HCT116 (cell line): ENCODE measurements at regions not wholly inside any gene's neighbourhood (a gene's known extent, or its start where the extent isn't known, plus 50 kb on each side); places are given as distances from the start of the nearest gene placed in this dataset.

Source experiments
- ATAC-seq: fragments of 200-7000 bp; cut with Tn5 transposase; 2 replicates; pipeline ENCODE4 v1.9.1; 2020; ENCODE audit warnings: mild to moderate bottlenecking, moderate library complexity
- BruUV-seq: library from RNA; stranded (reverse); fragments of 400-500 nt; replicated peaks from 2 replicates; lab custom pipeline; 2021; lab: Mats Ljungman, UMichigan
- CTCF ChIA-PET: fragments of 300-600 bp; sonication (Branson Sonifier 250); formaldehyde crosslinking; loops from one replicate; lab custom pipeline; 2021; ENCODE audit warnings: antibody characterized with exemption; lab: Charles Lee
- POLR2A ChIA-PET: fragments of 300-600, 350-600 bp; sonication (Branson Sonifier 250); formaldehyde crosslinking; loops from one replicate; lab custom pipeline; 2021; ENCODE audit warnings: antibody characterized with exemption; lab: Charles Lee
- RAD21 ChIA-PET, 2 experiments: fragments of 300-600 bp; sonication (Branson Sonifier 250); formaldehyde crosslinking; loops; one replicate each; lab custom pipeline; 2023; ENCODE audit warnings: low total read pairs in 2 of 2; ENCODE audit not compliant: uncharacterized antibody in 2 of 2, unreplicated experiment in 2 of 2, low non-redundant PET in 1 of 2; lab: Charles Lee
- DNase-seq: peaks from one replicate; pipeline ENCODE4 v3.0.0-alpha.2; 2010; ENCODE audit warnings: low read depth, low spot score
- H2AFZ ChIP-seq: fragments of 200-600 bp; shearing (Covaris generic), sonication (generic); 2 replicates; pipeline ENCODE4 v1.6.1; 2017; ENCODE audit warnings: low read depth, mixed run types, mixed read lengths, antibody characterized with exemption, low read length; ENCODE audit not compliant: poor library complexity, severe bottlenecking
- H3K27ac ChIP-seq: 2 replicates; pipeline ENCODE4 v1.5.1; 2012; ENCODE audit warnings: low read depth, low read length
- H3K27me3 ChIP-seq: fragments of 200-600 bp; sonication (generic); 2 replicates; pipeline ENCODE4 v1.6.1; 2016; ENCODE audit warnings: mixed run types, low read length, mixed read lengths; ENCODE audit not compliant: insufficient read depth
- H3K36me3 ChIP-seq, 2 experiments: fragments of 200-500 bp in 1 of 2; fragments of 200-600 bp in 1 of 2; sonication (Bioruptor generic) in 1 of 2; sonication (generic) in 1 of 2; 2 replicates each; pipeline versions ENCODE4 v1.5.1 to v1.6.1; 2014 to 2016; ENCODE audit warnings: low read length in 2 of 2, inconsistent platforms in 1 of 2, mixed read lengths in 1 of 2, mixed run types in 1 of 2; ENCODE audit not compliant: insufficient read depth in 2 of 2, control insufficient read depth in 1 of 2
- H3K4me1 ChIP-seq, 2 experiments: fragments of 200-600 bp in 1 of 2; sonication (generic) in 1 of 2; 2 replicates each; pipeline versions ENCODE4 v1.5.1 to v1.6.1; 2012 to 2017; ENCODE audit warnings: low read length in 2 of 2, inconsistent platforms in 1 of 2, mild to moderate bottlenecking in 1 of 2, mixed read lengths in 1 of 2, mixed run types in 1 of 2, moderate library complexity in 1 of 2; ENCODE audit not compliant: insufficient read depth in 2 of 2, control insufficient read depth in 1 of 2
- H3K4me2 ChIP-seq: fragments of 200-600 bp; sonication (generic); 2 replicates; pipeline ENCODE4 v1.6.1; 2017; ENCODE audit warnings: mixed run types, low read length, mixed read lengths
- H3K4me3 ChIP-seq, 2 experiments: fragments of 200-600 bp in 1 of 2; sonication (generic) in 1 of 2; replicated peaks in 1 of 2; 2 replicates each; pipeline ENCODE4 v1.5.1; 2011 to 2016; ENCODE audit warnings: low read length in 2 of 2, control low read depth in 1 of 2, low read depth in 1 of 2, mild to moderate bottlenecking in 1 of 2, mixed read lengths in 1 of 2, mixed run types in 1 of 2
- H3K79me2 ChIP-seq: fragments of 200-600 bp; sonication (generic); 2 replicates; pipeline ENCODE4 v1.6.1; 2017; ENCODE audit warnings: mild to moderate bottlenecking, mixed run types, low read length, moderate library complexity, mixed read lengths; ENCODE audit not compliant: insufficient read depth
- H3K9ac ChIP-seq: fragments of 200-600 bp; sonication (generic); 2 replicates; pipeline ENCODE4 v1.6.1; 2016; ENCODE audit warnings: low read length, mixed read lengths
- H3K9me2 ChIP-seq: fragments of 200-600 bp; sonication (generic), shearing (Covaris generic); 2 replicates; pipeline ENCODE4 v1.6.1; 2017; ENCODE audit warnings: mixed run types, mild to moderate bottlenecking, moderate library complexity; ENCODE audit not compliant: insufficient read depth
- H3K9me3 ChIP-seq, 2 experiments: fragments of 200-500 bp in 1 of 2; fragments of 200-600 bp in 1 of 2; sonication (Bioruptor generic) in 1 of 2; sonication (generic) in 1 of 2; 2 replicates each; pipeline ENCODE4 v1.6.1; 2014 to 2017; ENCODE audit warnings: low read length in 2 of 2, mixed read lengths in 2 of 2, inconsistent platforms in 1 of 2, low read depth in 1 of 2, mild to moderate bottlenecking in 1 of 2, mixed run types in 1 of 2, moderate library complexity in 1 of 2; ENCODE audit not compliant: control insufficient read depth in 1 of 2, insufficient read depth in 1 of 2
- H4K20me1 ChIP-seq: fragments of 200-600 bp; sonication (generic), shearing (Covaris generic); 2 replicates; pipeline ENCODE4 v1.6.1; 2017; ENCODE audit warnings: mixed run types, mild to moderate bottlenecking, moderate library complexity; ENCODE audit not compliant: insufficient read depth
- ATF3 ChIP-seq: IDR thresholded peaks from 2 replicates; pipeline ENCODE4 v1.6.1; 2012
- CEBPB ChIP-seq: IDR thresholded peaks from 2 replicates; pipeline ENCODE4 v1.6.1; 2012; ENCODE audit warnings: low read depth
- CTCF ChIP-seq, 3 experiments: fragments of 200-600 bp in 1 of 3; sonication (generic) in 1 of 3; IDR thresholded peaks in 2 of 3; conservative IDR thresholded peaks in 1 of 3; 2 replicates each; pipeline ENCODE4 v1.5.1; 2012 to 2017; ENCODE audit warnings: low read depth in 2 of 3, low read length in 2 of 3, antibody characterized with exemption in 1 of 3, borderline replicate concordance in 1 of 3, control low read depth in 1 of 3, mild to moderate bottlenecking in 1 of 3, mixed read lengths in 1 of 3, mixed run types in 1 of 3, moderate library complexity in 1 of 3; ENCODE audit not compliant: insufficient read depth in 1 of 3
- ELF1 ChIP-seq: IDR thresholded peaks from 2 replicates; pipeline ENCODE4 v1.6.1; 2012; ENCODE audit warnings: low read depth, borderline replicate concordance
- EZH2 ChIP-seq: fragments of 200-600 bp; sonication (generic); IDR thresholded peaks from 2 replicates; pipeline ENCODE4 v1.6.1; 2017; ENCODE audit warnings: antibody characterized with exemption, mixed run types
- EZH2phosphoT487 ChIP-seq: fragments of 200-600 bp; IDR thresholded peaks from 2 replicates; pipeline ENCODE4 v1.6.1; 2018; ENCODE audit warnings: antibody characterized with exemption, borderline replicate concordance
- MAX ChIP-seq: IDR thresholded peaks from 2 replicates; pipeline ENCODE4 v1.6.1; 2012
- POLR2AphosphoS5 ChIP-seq: IDR thresholded peaks from 2 replicates; pipeline ENCODE4 v1.6.1; 2011; ENCODE audit warnings: mild to moderate bottlenecking, low read depth, low read length, moderate library complexity
- RAD21 ChIP-seq: IDR thresholded peaks from 2 replicates; pipeline ENCODE4 v1.6.1; 2012; ENCODE audit warnings: low read depth, mild to moderate bottlenecking
- SIN3A ChIP-seq: IDR thresholded peaks from 2 replicates; pipeline ENCODE4 v1.6.1; 2012; ENCODE audit warnings: low read depth
- SP1 ChIP-seq: IDR thresholded peaks from 2 replicates; pipeline ENCODE4 v1.6.1; 2012; ENCODE audit warnings: low read depth
- SRF ChIP-seq: IDR thresholded peaks from 2 replicates; pipeline ENCODE4 v1.6.1; 2012; ENCODE audit warnings: low read depth
- TCF7L2 ChIP-seq: IDR thresholded peaks from 2 replicates; pipeline ENCODE4 v1.7.0; 2011; ENCODE audit warnings: borderline replicate concordance, inconsistent platforms; ENCODE audit not compliant: insufficient read depth, insufficient read length; ENCODE audit errors: extremely low read depth
- YY1 ChIP-seq: IDR thresholded peaks from 2 replicates; pipeline ENCODE4 v1.6.1; 2011; ENCODE audit warnings: low read length, low read depth, moderate library complexity, mild to moderate bottlenecking; ENCODE audit not compliant: insufficient replicate concordance; ENCODE audit errors: extremely low read depth
- ZBTB33 ChIP-seq: IDR thresholded peaks from 2 replicates; pipeline ENCODE4 v1.6.1; 2011; ENCODE audit warnings: mild to moderate bottlenecking, low read length, moderate library complexity; ENCODE audit not compliant: insufficient replicate concordance; ENCODE audit errors: extremely low read depth
- ZNF274 ChIP-seq: fragments of 200-500 bp; sonication (Bioruptor generic); IDR thresholded peaks from 2 replicates; pipeline ENCODE4 v1.6.1; 2014; ENCODE audit warnings: mild to moderate bottlenecking, low read depth, low read length, inconsistent platforms
- intact Hi-C: fragments of 100-400 bp; cut with micrococcal nuclease; formaldehyde crosslinking; loops from 2 replicates; pipeline ENCODE4 v1.10.0; 2022

- POLR2A ChIA-PET = no interaction called here
- no peak for ATAC-seq
- TF ChIP-seq SIN3A = no peak
- TF ChIP-seq MAX = no peak
- TF ChIP-seq EZH2phosphoT487 = no peak
- no peak for TF ChIP-seq SRF
- TF ChIP-seq EZH2 = no peak
- TF ChIP-seq RAD21 = no peak
- TF ChIP-seq TCF7L2 = no peak
- no peak for TF ChIP-seq CEBPB
Observed at GRCh38 chr6:167697316-167697715, 129.4 kb upstream of the AFDN start.

GRCh38 chr6:167698540-167698939 is 128.2 kb upstream of the AFDN start:
- Histone ChIP-seq H3K9ac (no peak overlapping the region), H3K36me3 (no peaks in the 10 kb centered on the region), H3K4me3 (no peak overlapping the region), H3K79me2 (no peaks in the 10 kb centered on the region), H3K9me3 (no peaks in the 10 kb centered on the region), H2AFZ (no peak overlapping the region), H3K4me1 (peaks cover 0 to 15% of the 10 kb centered on the region in 2 experiments; a peak in 2 of 4 replicates), H4K20me1 (no peaks in the 10 kb centered on the region), H3K27ac (no peak overlapping the region), H3K4me2 (no peak overlapping the region), H3K9me2 (no peaks in the 10 kb centered on the region), H3K27me3 (no peaks in the 10 kb centered on the region)
- ATAC-seq (no peak), DNase-seq (no peak)
- intact Hi-C loops = no loop called here
- CTCF ChIA-PET = no interaction called here
- RAD21 ChIA-PET = no interaction called here
- POLR2A ChIA-PET = no interaction called here
- BruUV-seq = no TSS peak
- TF ChIP-seq CTCF (IDR thresholded peaks at IDR 0.05 in 2 of 3, conservative IDR thresholded peaks at IDR 0.05 in 1 of 3; ENCODE audit: borderline replicate concordance in 1 of 3, insufficient read depth in 1 of 3, low read depth in 2 of 3, low read length in 2 of 3) (no peak), ELF1 (no peak), POLR2AphosphoS5 (no peak), YY1 (no peak), CEBPB (no peak), SP1 (no peak), SRF (no peak), EZH2 (no peak), ATF3 (no peak), ZBTB33 (no peak), MAX (no peak), ZNF274 (no peak), SIN3A (no peak)

More at GRCh38 chr6:167697316-167697715, 129.4 kb upstream of the AFDN start:
- Histone ChIP-seq H3K4me2 (no peak overlapping the region), H3K4me1 (peaks cover 0 to 15% of the 10 kb centered on the region in 2 experiments; a peak in 2 of 4 replicates), H2AFZ (no peak overlapping the region), H3K4me3 (no peak overlapping the region), H3K9ac (no peak overlapping the region), H3K9me3 (no peaks in the 10 kb centered on the region), H4K20me1 (no peaks in the 10 kb centered on the region), H3K9me2 (no peaks in the 10 kb centered on the region), H3K79me2 (no peaks in the 10 kb centered on the region), H3K36me3 (no peaks in the 10 kb centered on the region), H3K27ac (no peak overlapping the region), H3K27me3 (no peaks in the 10 kb centered on the region)
- BruUV-seq = no TSS peak
- intact Hi-C loops = no loop called here
- CTCF ChIA-PET = no interaction called here
- DNase-seq = no peak
- RAD21 ChIA-PET = no interaction called here
